Erythroblast (primary cell): ENCODE measurements at regions not wholly inside any gene's neighbourhood (a gene's known extent, or its start where the extent isn't known, plus 50 kb on each side); places are given as distances from the start of the nearest gene placed in this dataset.

Experiments
- GATA1 ChIP-seq: IDR thresholded peaks from 2 replicates; pipeline ENCODE4 v1.6.1; 2011; ENCODE audit warnings: low read depth, mild to moderate bottlenecking, control low read depth, low read length, moderate library complexity
- POLR2A ChIP-seq: IDR thresholded peaks from 2 replicates; pipeline ENCODE4 v1.6.1; 2011; ENCODE audit warnings: mild to moderate bottlenecking, low read length

DNA sequence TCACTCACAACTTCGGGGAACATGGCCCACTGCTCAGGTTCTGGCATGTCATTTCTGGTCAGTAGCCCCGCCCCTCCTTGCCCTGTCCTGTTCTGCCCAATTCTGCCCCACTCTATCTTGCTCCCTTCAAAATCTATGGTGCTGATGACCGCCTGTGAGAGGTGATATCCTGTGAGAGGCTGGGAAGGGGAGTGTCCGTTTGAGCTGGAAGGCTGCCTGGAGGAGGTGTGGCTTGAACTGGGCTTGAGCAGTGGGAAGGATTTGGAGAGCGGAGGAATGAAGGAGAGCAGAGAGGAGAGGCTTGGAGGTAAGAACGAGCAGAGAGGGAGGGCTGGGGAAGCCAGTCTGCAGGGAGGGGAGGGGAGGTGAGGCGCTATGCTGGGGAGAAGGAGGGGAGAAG is 145.3 kb downstream of the RPS24 start:
- TF ChIP-seq POLR2A (no peak), GATA1 (no peak)
